ENCODE measurements at regions not wholly inside any gene's neighbourhood (a gene's known extent, or its start where the extent isn't known, plus 50 kb on each side); places are given as distances from the start of the nearest gene placed in this dataset.

GRCh38 chr11:101718402-101718801 is 134.6 kb upstream of the TRPC6 start:
- intact Hi-C loops (cut with micrococcal nuclease) (no loop called here), in situ Hi-C loops (cut with MboI) (no loop called here)
- TF ChIP-seq ARHGAP35 (IDR thresholded peaks at IDR 0.05; ENCODE audit: partially characterized antibody) (no peak), ZNF584 (CRISPR knock-in tag; IDR thresholded peaks at IDR 0.05; ENCODE audit: low read depth) (no peak), NFIC (IDR thresholded peaks at IDR 0.05) (no peak), U2AF1 (optimal IDR thresholded peaks at IDR 0.05; ENCODE audit: low read depth, low read length) (no peak), NCOA2 (IDR thresholded peaks at IDR 0.05; ENCODE audit: partially characterized antibody in 2 of 2) (no peak), PCBP1 (IDR thresholded peaks at IDR 0.05; ENCODE audit: low read depth, low read length, poor library complexity, severe bottlenecking) (no peak), ZKSCAN1 (IDR thresholded peaks at IDR 0.05; ENCODE audit: low read depth, low read length) (no peak), NCOA6 (IDR thresholded peaks at IDR 0.05) (no peak), SUPT5H (IDR thresholded peaks at IDR 0.05) (no peak), EP400 (IDR thresholded peaks at IDR 0.05) (no peak), ZNF717 (CRISPR knock-in tag; IDR thresholded peaks at IDR 0.05) (no peak), CHD2 (IDR thresholded peaks at IDR 0.05; ENCODE audit: low read depth, low read length) (no peak), PREB (CRISPR knock-in tag; IDR thresholded peaks at IDR 0.05) (no peak), PHF8 (IDR thresholded peaks at IDR 0.05; ENCODE audit: borderline replicate concordance, low read length) (no peak), RUNX1 (IDR thresholded peaks at IDR 0.05; ENCODE audit: low read depth) (no peak), SIRT6 (IDR thresholded peaks at IDR 0.05; ENCODE audit: low read depth, low read length) (no peak)
- TF ChIP-seq, protein P1, sequence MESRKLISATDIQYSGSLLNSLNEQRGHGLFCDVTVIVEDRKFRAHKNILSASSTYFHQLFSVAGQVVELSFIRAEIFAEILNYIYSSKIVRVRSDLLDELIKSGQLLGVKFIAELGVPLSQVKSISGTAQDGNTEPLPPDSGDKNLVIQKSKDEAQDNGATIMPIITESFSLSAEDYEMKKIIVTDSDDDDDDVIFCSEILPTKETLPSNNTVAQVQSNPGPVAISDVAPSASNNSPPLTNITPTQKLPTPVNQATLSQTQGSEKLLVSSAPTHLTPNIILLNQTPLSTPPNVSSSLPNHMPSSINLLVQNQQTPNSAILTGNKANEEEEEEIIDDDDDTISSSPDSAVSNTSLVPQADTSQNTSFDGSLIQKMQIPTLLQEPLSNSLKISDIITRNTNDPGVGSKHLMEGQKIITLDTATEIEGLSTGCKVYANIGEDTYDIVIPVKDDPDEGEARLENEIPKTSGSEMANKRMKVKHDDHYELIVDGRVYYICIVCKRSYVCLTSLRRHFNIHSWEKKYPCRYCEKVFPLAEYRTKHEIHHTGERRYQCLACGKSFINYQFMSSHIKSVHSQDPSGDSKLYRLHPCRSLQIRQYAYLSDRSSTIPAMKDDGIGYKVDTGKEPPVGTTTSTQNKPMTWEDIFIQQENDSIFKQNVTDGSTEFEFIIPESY (CRISPR knock-in tag; IDR thresholded peaks at IDR 0.05) = no peak
- no peaks in the 10 kb centered on the region for H3K9me1 ChIP-seq (ENCODE audit: control insufficient read depth, insufficient read depth, low read length)
- no TSS peak for BruUV-seq (replicated peaks)
- H3K9ac ChIP-seq (ENCODE audit: insufficient read depth in 1 of 2, low read depth in 2 of 2, low read length in 2 of 2) = no peak overlapping the region
- H2AFZ ChIP-seq (ENCODE audit: low read depth, low read length) = no peak overlapping the region
- WGBS (ENCODE audit: insufficient coverage, low coverage, missing lambda C conversion rate) = 0% methylated on average over 4 of the region's 4 CpGs
- ATAC-seq (no peak), DNase-seq (ENCODE audit: extremely low read depth in 1 of 4, low spot score in 3 of 4) (no peak), FAIRE-seq (no peak)
- H3K4me2 ChIP-seq (ENCODE audit: insufficient read depth, low read length) = no peak overlapping the region
- no peaks in the 10 kb centered on the region for H3K9me3 ChIP-seq (replicated peaks; ENCODE audit: control insufficient read depth, insufficient read depth, low read depth, low read length)
- ChIA-PET CTCF (ENCODE audit: low intra/inter-chr PET ratio) (no interaction called here), POLR2A (no interaction called here)
- H3K4me3 ChIP-seq = no peak overlapping the region
- H4K20me1 ChIP-seq (replicated peaks; ENCODE audit: control insufficient read depth, insufficient read depth, low read length) = no peaks in the 10 kb centered on the region
- no peak overlapping the region for H3K27ac ChIP-seq (ENCODE audit: extremely low read depth, low read depth, low read length)
- no peaks in the 10 kb centered on the region for H3K4me1 ChIP-seq (replicated peaks in 1 of 2; ENCODE audit: control insufficient read depth in 2 of 2, insufficient read depth in 2 of 2, low read length in 2 of 2)
- no peaks in the 10 kb centered on the region for H3K27me3 ChIP-seq (ENCODE audit: control insufficient read depth in 2 of 2, insufficient read depth in 2 of 2, low read length in 2 of 2)
- H3K79me2 ChIP-seq (ENCODE audit: control insufficient read depth, insufficient read depth, low read length) = no peaks in the 10 kb centered on the region
- no peaks in the 10 kb centered on the region for H3K36me3 ChIP-seq (ENCODE audit: control insufficient read depth, insufficient read depth, low read length)

Data from K562 (cell line).